SK-N-SH (cell line): ENCODE measurements at regions not wholly inside any gene's neighbourhood (a gene's known extent, or its start where the extent isn't known, plus 50 kb on each side); places are given as distances from the start of the nearest gene placed in this dataset.
A peak's percentile ranks its signal among the peaks of the same experiment; 100 is the strongest.

Experiments
- CTCF ChIA-PET: fragments of 300-600, 350-600 bp; formaldehyde crosslinking; extraction: SDS; loops from one replicate; lab custom pipeline; 2021; lab: Yijun Ruan, JAX
- POLR2A ChIA-PET: fragments of 350-600 bp; sonication (Branson Sonifier 250); formaldehyde crosslinking; extraction: SDS; loops from one replicate; lab custom pipeline; 2020; ENCODE audit warnings: antibody characterized with exemption, inconsistent platforms; lab: Yijun Ruan, JAX
- DNase-seq: peaks from one replicate; pipeline ENCODE4 v3.0.0; 2012
- H2AFZ ChIP-seq: fragments of 200-600 bp; sonication (generic); 2 replicates; pipeline ENCODE4 v1.8.1; 2016; ENCODE audit warnings: antibody characterized with exemption, mild to moderate bottlenecking, low read depth
- H3F3A ChIP-seq: fragments of 200-600 bp; sonication (generic); replicated peaks from 2 replicates; pipeline ENCODE3; 2016; ENCODE audit warnings: antibody characterized with exemption, mild to moderate bottlenecking; ENCODE audit not compliant: insufficient read depth
- H3K27ac ChIP-seq, 2 experiments: fragments of 200-500 bp in 1 of 2; fragments of 200-600 bp in 1 of 2; sonication (Bioruptor generic) in 1 of 2; sonication (generic), shearing (Covaris generic) in 1 of 2; 2 replicates each; pipeline versions ENCODE4 v1.5.1 to v1.6.1; 2014 to 2016; ENCODE audit warnings: low read depth in 2 of 2, inconsistent platforms in 1 of 2, low read length in 1 of 2, mild to moderate bottlenecking in 1 of 2, mixed read lengths in 1 of 2
- H3K27me3 ChIP-seq: fragments of 200-600 bp; sonication (generic), shearing (Covaris generic); 2 replicates; pipeline ENCODE4 v1.6.1; 2016; ENCODE audit warnings: mixed run types; ENCODE audit not compliant: insufficient read depth
- H3K36me3 ChIP-seq, 2 experiments: fragments of 200-500 bp in 1 of 2; fragments of 200-600 bp in 1 of 2; sonication (Bioruptor generic) in 1 of 2; sonication (generic) in 1 of 2; replicated peaks in 1 of 2; 2 replicates each; pipeline versions ENCODE3 to v1.5.1; 2014 to 2016; ENCODE audit warnings: low read length in 1 of 2, mild to moderate bottlenecking in 1 of 2; ENCODE audit not compliant: insufficient read depth in 2 of 2, control insufficient read depth in 1 of 2
- H3K4me1 ChIP-seq, 2 experiments: fragments of 200-500 bp in 1 of 2; fragments of 200-600 bp in 1 of 2; sonication (Bioruptor generic) in 1 of 2; sonication (generic), shearing (Covaris generic) in 1 of 2; 2 replicates each; pipeline versions ENCODE4 v1.5.1 to v1.6.1; 2014 to 2016; ENCODE audit warnings: low read depth in 1 of 2, low read length in 1 of 2, mixed run types in 1 of 2; ENCODE audit not compliant: insufficient read depth in 2 of 2, control insufficient read depth in 1 of 2
- H3K4me2 ChIP-seq: fragments of 200-600 bp; sonication (generic), shearing (Covaris generic); 2 replicates; pipeline ENCODE4 v1.6.1; 2017; ENCODE audit warnings: mixed run types
- H3K4me3 ChIP-seq, 2 experiments: fragments of 200-500 bp in 1 of 2; fragments of 200-600 bp in 1 of 2; sonication (Bioruptor generic) in 1 of 2; sonication (generic), shearing (Covaris generic) in 1 of 2; 2 replicates each; pipeline versions ENCODE4 v1.5.1 to v1.8.1; 2014 to 2016; ENCODE audit warnings: low read depth in 2 of 2, inconsistent platforms in 1 of 2, low read length in 1 of 2, mild to moderate bottlenecking in 1 of 2, mixed read lengths in 1 of 2, moderate library complexity in 1 of 2
- H3K79me2 ChIP-seq: fragments of 200-600 bp; sonication (generic); 2 replicates; pipeline ENCODE4 v1.8.1; 2017; ENCODE audit warnings: mild to moderate bottlenecking; ENCODE audit not compliant: insufficient read depth
- H3K9ac ChIP-seq: fragments of 200-600 bp; sonication (generic); 2 replicates; pipeline ENCODE4 v1.6.1; 2017; ENCODE audit warnings: mixed run types
- H3K9me2 ChIP-seq: fragments of 200-600 bp; sonication (generic); 2 replicates; pipeline ENCODE4 v1.6.1; 2017; ENCODE audit warnings: mixed run types
- H3K9me3 ChIP-seq: fragments of 200-600 bp; sonication (generic); 2 replicates; pipeline ENCODE4 v1.6.1; 2017; ENCODE audit warnings: mixed run types, mild to moderate bottlenecking, moderate library complexity
- H4K20me1 ChIP-seq: fragments of 200-600 bp; sonication (generic); 2 replicates; pipeline ENCODE4 v1.6.1; 2017; ENCODE audit warnings: mild to moderate bottlenecking, mixed run types; ENCODE audit not compliant: insufficient read depth
- EZH2phosphoT487 ChIP-seq: fragments of 200-600 bp; sonication (generic); IDR thresholded peaks from 2 replicates; pipeline ENCODE4 v1.6.1; 2017; ENCODE audit warnings: low read depth, mixed run types, mild to moderate bottlenecking, antibody characterized with exemption, moderate library complexity, borderline replicate concordance
- IRF3 ChIP-seq: fragments of 150-350 bp; IDR thresholded peaks from 2 replicates; pipeline ENCODE4 v1.6.1; 2016; ENCODE audit warnings: mild to moderate bottlenecking, low read depth, low read length
- PBX3 ChIP-seq: IDR thresholded peaks from 2 replicates; pipeline ENCODE4; 2012
- POLR2AphosphoS5 ChIP-seq: IDR thresholded peaks from 2 replicates; pipeline ENCODE4 v1.6.1; 2012; ENCODE audit warnings: low read depth, low read length
- RAD21 ChIP-seq: IDR thresholded peaks from 2 replicates; pipeline ENCODE4 v1.6.1; 2012; ENCODE audit warnings: mild to moderate bottlenecking, low read length
- REST ChIP-seq: IDR thresholded peaks from 2 replicates; pipeline ENCODE4 v1.6.1; 2012; ENCODE audit warnings: mild to moderate bottlenecking, low read depth, low read length, moderate library complexity
- RXRA ChIP-seq: IDR thresholded peaks from 2 replicates; pipeline ENCODE4 v1.4.0; 2012; ENCODE audit warnings: low read depth, mild to moderate bottlenecking, borderline replicate concordance
- SMC3 ChIP-seq: IDR thresholded peaks from 2 replicates; pipeline ENCODE4 v1.6.1; 2012; ENCODE audit warnings: low read depth, low read length, improper control_type of control experiment
- TAF1 ChIP-seq: IDR thresholded peaks from 2 replicates; pipeline ENCODE4 v1.6.1; 2012; ENCODE audit warnings: low read depth, mild to moderate bottlenecking, low read length, moderate library complexity, borderline replicate concordance
- TCF12 ChIP-seq: IDR thresholded peaks from 2 replicates; pipeline ENCODE4 v1.4.0; 2012
- USF1 ChIP-seq: IDR thresholded peaks from 2 replicates; pipeline ENCODE4 v1.4.0; 2012; ENCODE audit warnings: low read depth, borderline replicate concordance

- TF ChIP-seq SMC3: no peak
Measured at GRCh38 chr1:219114014-219114413, 59.7 kb upstream of the LYPLAL1 start (continued).

GRCh38 chr1:219119839-219120238 is 53.8 kb upstream of the LYPLAL1 start:
- TF ChIP-seq EZH2phosphoT487: no peak
- TF ChIP-seq POLR2AphosphoS5: no peak
- no peak for TF ChIP-seq USF1
- TF ChIP-seq TAF1: no peak
- TF ChIP-seq SMC3: no peak
- no peak for TF ChIP-seq IRF3
- TF ChIP-seq PBX3: no peak
- TF ChIP-seq RAD21: no peak
- TF ChIP-seq TCF12: no peak
- no peak for TF ChIP-seq REST
- no peak for TF ChIP-seq RXRA
- DNase-seq: no peak
- POLR2A ChIA-PET: no interaction called here
- CTCF ChIA-PET: no interaction called here
- Histone ChIP-seq H3K27ac (peak overlapping the region in 1 of 2 experiments; percentile 81; a peak in 1 of 4 replicates), H3F3A (peaks cover 5% of the 10 kb centered on the region), H2AFZ (no peak overlapping the region), H4K20me1 (no peaks in the 10 kb centered on the region), H3K27me3 (no peaks in the 10 kb centered on the region), H3K4me1 (peaks cover 5 to 21% of the 10 kb centered on the region in 2 experiments; a peak in 3 of 4 replicates), H3K9me2 (no peaks in the 10 kb centered on the region; the same call in 1 of the 2 replicates), H3K79me2 (no peaks in the 10 kb centered on the region), H3K36me3 (no peaks in the 10 kb centered on the region), H3K4me2 (no peak overlapping the region), H3K4me3 (no peak overlapping the region), H3K9me3 (0 out of 2 replicates have a peak, but pooled peaks cover 3% of the 10 kb centered on the region), H3K9ac (no peak overlapping the region)
